NCI-H526 (cell line): ENCODE measurements at regions not wholly inside any gene's neighbourhood (a gene's known extent, or its start where the extent isn't known, plus 50 kb on each side); places are given as distances from the start of the nearest gene placed in this dataset.

Experiments used
- DNase-seq, 2 experiments: peaks; one replicate each; lab custom pipeline; 2025; lab: John Stamatoyannopoulos, UW

DNA sequence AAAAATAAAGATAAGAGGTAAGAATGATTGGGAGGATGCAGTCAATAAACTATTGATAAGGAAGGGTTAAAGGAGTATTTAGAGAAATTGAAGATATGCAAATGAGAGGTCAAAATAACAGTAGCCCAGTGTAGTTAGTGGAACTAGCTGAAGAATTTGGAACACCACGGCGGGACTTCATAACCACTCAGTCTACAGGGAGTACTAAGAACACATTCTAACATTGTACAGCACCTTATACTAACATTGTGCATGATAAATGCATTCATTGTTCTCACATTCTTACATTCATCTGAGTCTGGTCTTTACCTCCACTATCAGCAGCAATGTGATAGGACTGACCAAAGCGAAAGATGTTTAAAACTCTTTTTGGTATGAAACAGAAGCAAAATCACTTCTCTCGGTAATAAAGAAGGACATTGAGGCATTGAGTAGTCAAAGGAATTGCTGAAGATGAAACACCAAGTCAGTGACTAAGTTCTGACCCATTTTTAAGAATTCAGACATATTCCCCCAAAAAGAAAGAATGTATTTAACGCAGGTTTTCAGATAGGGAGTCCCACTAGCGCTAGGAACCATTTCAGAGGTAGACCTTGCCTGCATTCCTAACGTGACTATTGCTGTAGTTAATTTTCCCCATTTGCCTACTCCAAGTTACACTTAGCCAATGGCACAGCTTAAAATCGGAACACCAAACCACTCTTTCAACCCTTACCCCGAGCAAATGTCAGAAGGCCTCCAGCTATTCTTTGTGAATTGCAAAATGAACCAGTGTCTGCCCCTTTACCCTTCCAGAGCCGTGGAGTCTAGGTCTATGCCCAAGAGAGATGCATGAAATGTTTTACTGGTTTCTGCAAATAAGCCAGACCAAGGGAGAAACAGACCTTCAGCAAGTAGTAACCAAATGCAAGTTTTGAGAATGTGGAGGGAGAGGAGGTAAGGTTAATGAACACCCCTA is 108.8 kb upstream of the IRF2BP2 start:
- no peak for DNase-seq

DNA sequence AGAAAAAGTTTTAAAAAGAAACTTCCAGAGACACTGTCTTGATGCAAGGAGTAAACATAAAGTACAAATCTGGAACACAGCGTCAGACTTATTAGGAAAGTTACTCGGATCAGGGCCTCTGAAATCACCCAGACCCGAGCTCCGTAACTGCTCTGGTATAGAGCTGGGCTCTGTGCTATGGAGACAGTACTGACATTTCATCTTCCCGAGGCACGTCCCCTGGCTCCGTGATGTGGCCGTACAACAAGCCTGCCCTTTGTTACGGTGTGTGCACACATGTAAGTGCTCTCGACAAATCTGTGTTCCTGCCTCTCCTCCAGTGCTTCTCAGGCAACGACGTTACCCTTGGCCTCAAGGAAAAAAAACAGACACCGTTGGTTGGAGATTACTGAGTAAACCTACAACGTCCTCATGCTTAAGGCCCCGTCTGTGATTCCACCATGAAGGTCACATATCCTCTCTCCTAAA is 107.0 kb upstream of the IRF2BP2 start:
- no peak for DNase-seq

DNA sequence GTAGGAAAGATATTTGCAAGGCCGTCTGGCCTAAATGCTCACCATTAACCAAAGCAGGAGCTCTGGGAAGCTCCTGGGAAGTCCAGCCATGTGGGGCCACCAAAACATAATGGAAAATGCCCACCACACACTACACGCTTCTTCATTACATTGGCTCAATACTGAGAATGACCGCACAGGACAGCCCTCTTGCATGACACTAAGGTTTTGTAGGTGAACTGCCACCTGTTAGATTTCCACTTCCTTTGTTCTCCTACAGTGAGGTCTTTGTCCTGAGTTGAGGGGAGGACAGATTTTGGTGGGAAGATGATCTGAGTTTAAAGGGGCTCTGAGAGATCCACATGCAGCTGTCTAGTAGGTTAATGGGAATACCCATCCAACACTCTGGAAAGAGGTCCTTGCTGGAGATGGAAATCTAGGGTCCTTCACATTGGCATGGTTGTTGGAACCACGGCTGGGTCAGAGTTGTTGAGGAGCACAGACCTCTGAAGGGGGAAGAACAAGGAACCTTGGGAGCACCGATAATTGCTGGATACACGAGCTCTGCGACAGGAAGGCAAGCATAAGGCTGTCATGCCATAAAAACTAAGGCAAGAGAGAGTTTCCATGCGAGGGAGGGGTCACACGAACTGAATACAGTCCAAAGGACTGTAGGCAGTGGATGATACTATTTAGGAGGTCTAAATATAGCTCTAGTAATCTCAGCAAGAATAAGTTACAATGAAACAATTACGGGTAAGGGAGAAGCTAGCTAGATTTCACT is 105.5 kb upstream of the IRF2BP2 start:
- no peak for DNase-seq

DNA sequence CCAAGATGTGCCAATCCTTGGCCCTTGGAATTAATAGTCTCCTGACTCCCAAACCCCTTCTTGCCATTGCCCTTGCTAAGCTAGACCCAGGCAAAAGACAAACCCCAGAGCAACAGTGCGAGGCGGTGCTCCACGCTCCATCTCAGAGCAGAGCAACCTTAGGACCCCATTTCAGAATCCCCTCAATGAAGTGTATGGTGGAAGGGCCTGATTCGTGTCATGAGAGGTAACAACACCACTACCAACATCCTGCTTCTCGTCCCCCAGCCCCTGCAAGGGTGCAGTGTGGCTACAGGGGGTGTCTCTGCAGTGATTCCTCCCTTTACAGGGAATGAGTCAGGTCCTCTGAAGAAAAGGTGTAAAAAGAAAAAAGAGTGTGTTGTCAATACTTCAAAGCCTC is 103.9 kb upstream of the IRF2BP2 start:
- no peak for DNase-seq

DNA sequence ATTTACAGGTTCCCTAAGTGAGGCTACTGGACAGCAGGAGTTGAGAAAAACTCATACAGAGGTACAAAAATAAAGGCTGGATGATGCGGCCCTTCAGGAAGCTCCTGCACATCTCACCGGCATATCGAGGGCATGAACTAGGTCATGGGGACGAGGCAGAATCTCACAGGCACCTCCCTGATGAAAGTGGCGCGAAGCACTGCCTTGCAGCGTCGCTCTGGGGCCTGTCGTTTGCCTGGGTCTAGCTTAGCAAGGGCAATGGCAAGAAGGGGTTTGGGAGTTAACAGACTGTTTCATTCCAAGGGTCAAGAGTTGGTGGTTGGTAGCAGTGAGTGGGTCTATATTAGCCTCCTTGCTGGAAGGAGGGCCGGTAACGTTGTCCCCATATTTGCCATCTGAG is 103.5 kb upstream of the IRF2BP2 start:
- no peak for DNase-seq

DNA sequence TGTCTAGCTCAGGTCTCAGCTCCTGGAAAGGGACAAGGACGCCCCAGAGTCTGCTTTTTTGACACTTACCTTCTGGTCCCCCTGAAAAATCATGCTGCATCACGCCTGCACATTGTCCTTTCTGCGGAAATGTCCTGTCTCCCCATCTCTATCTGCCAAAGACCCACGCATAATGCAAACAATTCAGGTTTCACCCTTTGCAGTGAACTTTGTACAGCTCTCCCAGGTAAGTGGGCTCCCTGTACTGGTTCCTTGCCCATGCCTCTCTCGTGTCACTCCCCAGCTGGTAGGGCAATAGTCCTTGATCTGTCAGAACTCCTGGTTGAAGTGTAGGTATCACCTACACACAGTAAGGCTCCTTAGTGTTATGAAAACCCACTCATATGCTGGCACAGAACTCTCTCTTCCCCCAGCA is 102.9 kb upstream of the IRF2BP2 start:
- DNase-seq: no peak

DNA sequence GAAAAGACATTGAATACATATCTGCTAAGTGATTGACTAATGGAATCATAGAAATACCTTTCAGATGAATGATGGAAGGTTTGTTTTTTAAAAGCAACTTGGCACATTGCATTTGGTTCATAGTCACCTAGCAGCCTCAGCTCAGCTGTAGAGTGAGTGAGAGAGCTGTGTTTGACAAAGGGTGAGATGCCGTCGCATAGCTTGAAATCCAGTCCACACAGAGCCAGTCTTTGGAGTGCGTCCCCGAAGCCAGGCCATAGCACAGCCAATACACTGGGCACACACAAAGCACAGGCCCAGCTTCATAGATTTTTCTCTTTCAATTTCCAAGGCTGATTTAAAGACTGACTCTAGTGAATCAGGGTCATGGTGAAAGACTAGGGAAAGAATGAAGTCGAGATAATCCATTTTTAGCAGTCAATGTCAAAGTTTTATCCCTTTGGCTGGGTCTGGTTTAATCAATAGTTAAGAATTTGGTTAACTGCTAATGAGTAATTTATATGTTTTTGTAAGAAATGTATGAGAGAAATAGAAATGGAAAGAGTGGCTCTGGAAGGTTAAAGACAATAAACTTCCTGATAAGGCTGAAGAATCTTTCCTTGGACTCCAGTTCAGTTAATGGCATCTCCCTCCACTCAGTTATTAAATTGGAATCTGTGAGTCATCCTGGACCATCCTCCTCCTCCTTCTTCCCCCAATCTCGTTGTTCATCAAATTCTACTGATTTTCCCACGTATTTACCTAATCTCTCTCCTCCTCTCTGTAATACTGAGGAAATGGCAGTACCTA is 101.2 kb upstream of the IRF2BP2 start:
- DNase-seq: no peak

DNA sequence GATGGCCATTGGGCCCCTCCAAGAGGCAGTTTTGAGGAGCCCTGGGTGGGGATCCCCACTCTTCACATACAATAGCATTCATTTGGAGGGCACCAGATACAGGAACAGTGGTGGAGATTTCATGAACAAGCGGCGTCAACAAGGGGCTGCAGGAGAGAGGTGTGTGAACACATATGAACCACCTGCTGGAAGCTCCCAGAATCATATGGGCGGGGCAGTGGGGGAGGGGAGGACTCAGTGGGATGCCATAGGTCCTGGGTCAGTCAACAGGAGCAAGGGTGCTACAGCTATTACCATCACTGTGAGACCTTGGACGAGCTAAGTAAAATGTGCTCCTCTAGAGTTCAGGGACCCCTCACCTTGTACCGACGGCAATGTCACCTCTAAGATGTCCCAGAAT is 100.4 kb upstream of the IRF2BP2 start:
- DNase-seq: no peak

DNA sequence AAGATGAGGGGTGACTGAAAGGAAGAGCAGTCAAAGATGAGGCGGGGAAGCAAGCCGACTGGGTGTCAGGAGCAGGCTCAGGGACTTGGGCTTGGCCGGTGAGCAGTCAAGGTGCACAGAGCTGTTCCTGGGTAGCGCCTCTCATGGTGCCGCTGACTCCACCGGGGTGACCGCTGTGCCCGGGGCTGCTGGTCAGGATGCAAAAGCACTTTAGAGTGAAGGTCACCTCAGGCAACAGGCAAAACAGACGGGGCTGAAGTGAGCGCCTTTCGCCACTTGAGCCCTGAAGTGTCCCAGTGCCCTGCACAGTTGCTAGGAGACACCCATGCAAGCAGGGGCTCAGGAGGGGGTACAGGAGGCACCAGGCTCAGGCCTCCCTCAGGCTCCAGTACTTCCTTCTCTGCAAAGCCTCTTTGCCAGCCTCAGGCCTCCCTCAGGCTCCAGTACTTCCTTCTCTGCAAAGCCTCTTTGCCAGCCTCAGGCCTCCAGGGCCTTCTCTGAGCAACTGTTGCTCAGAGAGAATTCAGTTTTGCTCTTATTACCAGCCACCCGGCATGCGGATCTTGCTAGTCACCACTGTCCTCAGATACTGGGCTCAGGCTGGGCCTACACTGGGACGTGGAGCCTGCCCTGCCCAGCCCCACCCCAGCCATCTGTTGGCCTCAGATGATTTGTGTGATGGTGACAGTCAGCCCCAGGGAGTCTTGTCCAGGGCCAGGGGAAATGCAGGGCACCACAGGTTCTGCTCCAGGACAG is 99.7 kb upstream of the IRF2BP2 start:
- no peak for DNase-seq

DNA sequence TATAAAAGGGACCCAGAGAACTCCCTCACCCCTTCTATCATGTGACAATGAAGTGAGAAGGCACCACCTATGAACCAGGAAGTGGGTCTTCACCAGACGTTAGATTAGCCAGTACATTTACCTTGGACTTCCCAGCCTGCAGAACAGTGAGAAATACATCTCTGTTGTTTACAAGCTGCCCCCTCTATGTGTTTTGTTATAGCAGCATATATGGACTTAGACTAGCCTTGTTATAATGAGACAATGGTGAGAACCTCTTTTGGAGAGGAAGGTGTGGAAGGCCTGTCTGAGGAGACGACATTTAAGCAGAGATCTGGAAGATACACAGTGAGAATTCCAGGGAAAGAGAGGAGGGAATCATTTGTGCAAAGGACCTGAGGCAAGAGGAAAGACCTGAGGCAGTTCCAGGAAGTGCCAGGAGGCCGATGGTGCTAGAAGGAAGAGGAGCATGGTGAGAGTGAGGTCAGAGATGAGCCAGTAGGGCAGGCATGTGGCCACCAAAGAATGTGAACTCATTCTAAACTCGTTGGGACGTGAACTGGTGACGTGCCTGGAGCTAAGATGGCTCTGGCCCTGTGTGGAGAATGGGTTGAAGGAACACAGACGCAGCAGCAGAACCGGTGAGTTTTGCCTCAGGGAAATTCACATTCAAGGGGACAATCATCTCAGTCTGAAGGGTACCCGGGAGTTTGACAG is 98.9 kb upstream of the IRF2BP2 start:
- no peak for DNase-seq

DNA sequence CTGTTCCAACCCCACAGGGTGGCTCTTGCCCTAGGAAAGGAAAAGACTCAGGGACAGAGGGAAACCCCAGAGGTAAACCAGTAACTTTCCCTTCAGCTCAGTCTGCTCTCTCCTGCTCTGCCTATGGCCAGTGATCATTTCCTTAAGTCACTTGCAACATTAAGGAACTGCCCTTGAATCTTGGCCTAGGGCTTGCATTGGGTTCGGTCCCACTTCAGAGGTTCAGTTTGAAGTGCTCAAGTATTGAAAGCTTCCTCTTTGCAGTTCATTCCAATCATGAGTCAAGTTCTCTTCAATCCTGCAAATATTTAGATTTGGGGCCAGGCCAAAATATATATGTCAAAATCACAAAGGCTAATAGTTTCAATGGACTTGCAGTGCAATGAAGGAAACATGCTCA is 97.7 kb upstream of the IRF2BP2 start:
- no peak for DNase-seq

DNA sequence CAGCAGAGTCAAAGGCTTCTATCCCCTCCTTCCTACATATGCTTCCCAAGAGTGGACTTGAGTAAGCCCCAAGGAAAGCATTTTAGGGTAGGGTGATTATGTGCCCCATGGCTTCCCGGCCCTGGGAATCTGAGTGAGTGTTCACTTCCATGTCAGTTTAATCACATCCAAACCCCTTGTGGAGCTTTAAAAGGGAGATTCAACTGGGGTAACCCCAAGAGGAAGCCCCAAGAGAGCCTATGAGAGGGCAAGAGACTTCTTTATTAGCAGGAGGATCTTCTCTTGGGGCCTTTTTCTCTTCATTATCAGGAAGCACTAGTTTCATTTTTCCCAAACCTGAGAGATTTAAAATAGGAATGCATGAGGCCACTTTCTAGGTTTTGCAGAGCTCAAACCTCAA is 97.0 kb upstream of the IRF2BP2 start:
- no peak for DNase-seq

DNA sequence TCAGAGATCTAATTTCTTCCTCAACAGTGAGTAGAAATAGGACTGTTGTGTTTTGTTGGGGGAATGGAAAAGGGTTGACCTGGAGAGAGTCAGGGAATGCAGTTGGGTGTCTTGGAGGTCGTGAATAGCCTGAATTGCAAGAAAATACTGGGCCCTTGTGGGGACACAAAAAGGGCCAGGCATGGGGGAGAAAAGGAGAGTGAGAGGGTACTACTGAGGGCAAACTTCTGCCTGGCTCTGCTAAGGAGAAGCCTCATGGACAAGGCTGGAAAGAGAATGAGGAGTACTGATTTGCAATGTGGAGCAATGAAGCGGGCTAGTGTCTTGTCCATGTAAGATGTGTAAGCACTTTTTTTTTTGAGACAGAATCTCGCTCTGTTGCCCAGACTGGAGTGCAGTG is 96.2 kb upstream of the IRF2BP2 start:
- no peak for DNase-seq

DNA sequence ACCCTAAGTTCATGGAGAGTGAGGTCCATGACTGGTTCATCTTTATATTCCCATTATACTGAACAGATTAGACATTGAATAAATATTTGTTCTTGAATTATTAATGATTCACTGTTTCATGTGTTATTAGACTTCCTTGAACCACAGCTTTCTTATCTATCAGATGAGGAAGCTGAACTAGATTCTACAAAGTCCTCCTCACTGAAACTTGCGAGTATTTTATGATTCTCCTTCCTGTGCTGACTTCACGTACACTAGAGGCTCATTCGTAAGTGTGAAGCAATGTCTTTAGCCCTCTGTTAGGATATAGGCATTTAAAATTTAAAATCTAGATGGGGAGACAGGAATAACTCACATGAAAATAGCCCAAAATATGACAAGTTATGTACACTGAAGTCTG is 95.6 kb upstream of the IRF2BP2 start:
- no peak for DNase-seq

DNA sequence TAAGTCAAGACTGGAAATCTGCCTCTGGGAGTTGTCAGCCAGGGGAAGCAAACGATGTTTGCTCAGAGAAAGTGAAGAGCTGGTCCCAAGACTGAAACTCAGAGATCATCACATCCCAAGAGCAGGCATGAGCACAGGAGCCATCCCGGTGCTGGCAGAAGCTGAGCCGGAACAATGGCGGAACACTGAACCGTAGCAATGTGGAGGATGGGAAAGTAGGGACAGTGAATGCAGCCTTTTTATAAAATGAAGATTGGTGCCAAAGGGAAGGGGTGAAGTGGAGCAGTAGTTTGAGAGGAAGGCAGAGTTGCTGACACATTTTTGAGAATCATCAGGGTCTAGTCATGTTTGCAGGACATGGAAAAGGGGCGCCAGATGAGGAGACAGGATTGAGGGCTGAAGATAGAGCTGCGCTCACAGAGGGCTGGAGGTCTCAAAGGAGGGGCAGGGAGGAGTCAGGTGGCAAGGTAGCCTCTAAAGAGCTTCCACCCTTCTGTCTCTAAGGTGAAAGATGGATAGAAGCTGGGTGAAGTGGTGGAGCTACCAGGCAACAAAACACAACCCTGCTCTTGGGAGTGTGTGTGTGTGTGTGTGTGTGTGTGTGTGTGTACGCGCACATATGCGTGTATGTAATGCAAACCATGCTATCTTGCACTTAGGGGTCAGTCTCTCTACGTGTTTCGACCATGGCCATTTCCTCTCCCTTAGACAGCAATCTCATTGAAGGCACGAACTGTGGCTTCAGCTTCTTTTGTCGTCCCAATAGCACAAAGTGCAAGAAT is 94.3 kb upstream of the IRF2BP2 start:
- DNase-seq: no peak

DNA sequence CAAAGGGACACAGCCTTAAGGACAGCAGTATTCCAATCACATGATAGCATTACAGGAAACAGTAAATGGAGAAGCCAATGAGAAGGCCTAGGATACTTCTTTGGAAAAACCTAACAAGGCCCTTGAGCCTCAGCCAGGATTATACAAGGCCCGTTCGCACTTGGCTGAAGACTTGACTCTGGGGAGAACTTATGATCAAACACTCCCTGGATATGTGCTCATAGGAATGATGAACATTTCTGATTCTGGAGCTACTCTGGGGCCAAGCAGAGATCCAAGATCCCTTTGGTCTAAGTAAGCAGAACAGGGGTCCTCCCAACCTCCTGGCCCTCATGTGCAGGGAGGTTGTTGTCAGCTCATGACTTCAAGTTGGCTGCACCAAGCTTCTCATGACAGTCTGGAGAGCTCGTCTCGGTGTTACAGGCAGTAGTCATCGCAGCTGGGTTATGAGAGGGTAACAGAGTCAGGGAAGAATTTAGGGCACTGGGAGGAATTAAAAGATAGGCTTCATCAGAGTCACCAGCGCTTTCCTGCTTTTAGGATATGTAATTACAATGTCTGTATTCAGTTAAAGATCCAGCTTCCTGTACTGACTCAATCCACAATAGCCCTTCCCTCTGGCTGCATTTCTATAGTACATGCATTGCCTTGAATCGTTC is 92.5 kb upstream of the IRF2BP2 start:
- no peak for DNase-seq

DNA sequence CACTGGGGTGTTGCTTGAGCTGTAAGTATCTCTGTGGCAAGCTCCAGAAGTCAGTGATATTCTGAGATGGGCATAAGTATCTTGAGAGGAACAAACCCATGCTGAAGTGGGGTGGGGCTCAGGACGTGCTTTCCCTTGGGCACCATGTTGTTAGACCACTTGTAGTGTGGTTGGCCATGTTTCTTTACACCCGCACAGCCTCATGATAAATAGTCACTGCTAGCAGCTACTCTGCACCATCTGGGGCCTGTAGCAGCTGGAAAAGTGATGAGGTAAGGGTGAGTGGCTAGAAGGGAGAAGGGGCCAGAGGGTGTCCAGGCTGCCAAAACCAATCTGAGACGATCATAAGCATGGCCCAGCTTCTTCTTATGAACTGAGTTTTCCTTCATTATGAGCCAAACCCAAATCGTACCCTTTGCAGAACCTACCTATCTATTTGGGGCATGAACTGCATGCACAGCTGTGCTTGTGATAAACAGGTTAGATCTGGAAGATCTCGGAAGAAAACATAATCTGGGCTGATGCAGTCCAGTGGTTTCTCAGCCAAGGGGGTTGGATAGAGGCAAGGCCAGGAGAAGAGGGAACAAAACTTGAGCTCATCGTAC is 91.9 kb upstream of the IRF2BP2 start:
- no peak for DNase-seq

DNA sequence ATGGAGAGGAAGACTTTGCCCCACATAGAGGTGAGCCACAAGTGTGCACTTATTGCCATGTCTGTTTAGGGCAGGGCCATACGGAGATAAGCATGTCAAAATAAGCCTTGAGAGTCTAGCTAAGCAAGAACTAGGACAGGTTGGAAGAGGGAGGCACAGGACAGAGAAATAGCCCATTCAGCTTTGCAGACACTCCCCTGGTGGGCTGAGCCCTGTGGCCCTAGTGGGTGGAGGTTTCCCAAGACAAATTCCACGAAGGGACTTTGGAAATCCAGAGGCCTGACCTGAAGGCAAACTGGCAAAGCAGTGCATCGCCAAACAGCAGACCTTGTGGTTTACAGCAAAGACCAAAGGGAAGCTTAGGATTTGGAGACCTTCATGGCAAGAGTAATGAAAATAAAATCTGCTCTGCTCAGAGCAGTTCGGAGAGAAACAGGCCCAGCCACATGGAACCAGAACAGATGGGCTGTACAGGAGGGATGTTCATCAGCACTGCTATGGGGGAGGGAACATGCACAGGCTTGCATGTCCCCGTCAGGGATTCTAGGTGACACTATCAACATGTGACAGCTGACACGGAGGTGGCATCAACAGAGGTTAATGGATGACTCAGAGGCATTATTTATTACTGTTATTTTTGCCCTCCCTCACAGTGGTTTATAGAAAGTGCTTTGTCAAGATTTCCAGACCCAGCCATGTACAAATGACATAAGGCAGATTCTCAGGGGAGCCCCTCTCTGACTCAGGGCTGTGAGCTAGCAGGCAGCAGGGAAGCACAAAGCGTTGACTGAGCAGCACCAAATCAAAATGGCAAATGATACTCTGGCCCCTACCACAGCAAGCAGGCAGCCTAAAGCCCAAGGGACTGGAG is 90.1 kb upstream of the IRF2BP2 start:
- DNase-seq: no peak
